ENCODE measurements at regions not wholly inside any gene's neighbourhood (a gene's known extent, or its start where the extent isn't known, plus 50 kb on each side); places are given as distances from the start of the nearest gene placed in this dataset.

GRCh38 chr2:122815120-122815519, 1059.7 kb downstream of the TSN start:
- no peak for TF ChIP-seq CTCF (IDR thresholded peaks at IDR 0.05; ENCODE audit: insufficient read depth, low read depth, low read length)
- no peak for TF ChIP-seq EZH2 (IDR thresholded peaks at IDR 0.05; ENCODE audit: insufficient read depth, low read length)
